GM19239 (cell line): ENCODE measurements at regions not wholly inside any gene's neighbourhood (a gene's known extent, or its start where the extent isn't known, plus 50 kb on each side); places are given as distances from the start of the nearest gene placed in this dataset.

Source experiments
- DNase-seq: peaks from one replicate; pipeline ENCODE4 v3.0.0; 2011; ENCODE audit warnings: low spot score; ENCODE audit not compliant: insufficient read length
- FAIRE-seq: peaks from 2 replicates; lab custom pipeline; 2011; peaks lifted over from hg19 to GRCh38; lab: Jason Lieb, UNC

DNA sequence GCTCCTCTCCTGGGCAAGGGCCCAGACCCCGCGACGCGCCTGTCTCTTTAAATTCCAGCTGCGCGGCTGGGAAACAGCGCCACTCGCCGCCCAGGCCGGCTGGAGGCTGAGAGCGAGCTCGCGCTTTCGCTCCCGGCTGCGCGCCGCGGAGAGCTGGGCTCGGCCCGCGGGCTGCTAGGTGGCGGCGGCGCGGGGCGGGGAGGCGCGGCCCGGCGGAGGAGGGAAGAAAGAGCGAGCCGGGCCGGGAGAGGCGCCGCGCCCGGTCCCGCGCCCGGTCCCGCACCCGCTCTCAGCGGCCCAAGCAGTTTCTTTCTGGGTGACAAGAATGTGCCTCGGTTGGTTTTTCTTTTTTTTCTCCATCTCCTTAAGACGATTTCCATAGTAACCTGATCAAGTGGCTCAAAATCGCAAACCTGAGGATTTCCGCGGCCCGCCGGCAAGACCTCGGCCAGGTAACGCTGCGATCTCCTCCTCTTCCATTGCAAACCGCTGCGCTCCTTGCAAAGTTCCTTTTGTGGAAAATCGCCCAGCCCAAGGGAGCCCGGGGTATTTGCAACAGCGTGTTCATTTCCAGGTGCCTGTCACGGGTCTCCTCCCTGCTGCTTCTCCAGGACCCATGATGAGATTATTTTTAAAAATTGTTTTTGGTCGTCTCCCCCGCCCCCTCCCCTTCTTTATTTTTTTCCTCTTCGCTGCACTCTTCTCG lies 259.5 kb upstream of the E2F7 start:
- DNase-seq = peak; percentile 60
- no peak for FAIRE-seq

DNA sequence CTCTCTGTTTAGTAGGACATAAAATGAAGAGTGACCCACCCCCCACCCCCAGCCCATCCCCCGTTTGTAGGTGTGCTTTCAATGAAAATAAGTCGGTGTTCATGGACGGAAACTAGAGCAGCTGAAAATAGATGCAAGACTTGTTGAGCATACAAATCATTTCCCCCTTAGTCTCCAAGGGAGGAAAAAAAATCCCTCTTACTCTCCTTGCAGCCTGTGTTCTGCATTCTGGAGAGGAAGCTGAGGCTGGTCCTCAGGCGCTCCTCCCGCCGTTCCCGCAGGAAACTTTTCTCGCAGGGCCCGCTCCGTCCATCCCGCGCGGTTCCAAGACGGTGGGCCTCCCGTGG lies 259.0 kb upstream of the E2F7 start:
- FAIRE-seq = no peak
- DNase-seq = no peak

DNA sequence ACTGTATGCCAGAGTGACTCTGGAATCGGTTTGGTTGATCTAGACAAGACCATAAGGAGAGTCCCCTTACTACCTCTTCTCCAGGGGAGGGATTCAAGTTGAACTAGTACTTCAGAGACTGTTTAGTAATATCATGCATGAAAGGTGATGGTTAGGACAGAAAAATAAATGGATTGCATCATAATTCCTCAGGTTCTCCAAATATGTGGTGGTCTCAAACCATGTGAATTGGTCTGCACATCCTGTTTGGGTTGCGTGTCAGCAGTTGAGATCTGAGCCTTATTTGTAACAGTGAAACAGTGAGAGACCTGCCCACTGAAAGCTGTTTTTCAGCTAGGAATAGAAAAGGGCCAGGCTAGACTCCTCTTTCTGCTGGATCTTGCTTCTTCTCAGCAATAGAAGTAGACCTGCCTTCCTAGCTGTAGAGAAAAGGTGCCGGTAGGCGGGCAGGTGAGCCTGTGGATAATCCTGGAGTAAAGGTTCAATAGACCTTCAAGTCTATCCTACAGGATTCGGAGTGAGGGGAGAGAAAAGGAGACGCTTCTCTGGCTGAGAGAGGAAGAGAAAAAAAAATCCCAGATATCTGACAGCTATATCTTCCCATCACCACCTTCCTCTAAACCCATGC lies 258.5 kb upstream of the E2F7 start:
- DNase-seq = no peak
- no peak for FAIRE-seq

DNA sequence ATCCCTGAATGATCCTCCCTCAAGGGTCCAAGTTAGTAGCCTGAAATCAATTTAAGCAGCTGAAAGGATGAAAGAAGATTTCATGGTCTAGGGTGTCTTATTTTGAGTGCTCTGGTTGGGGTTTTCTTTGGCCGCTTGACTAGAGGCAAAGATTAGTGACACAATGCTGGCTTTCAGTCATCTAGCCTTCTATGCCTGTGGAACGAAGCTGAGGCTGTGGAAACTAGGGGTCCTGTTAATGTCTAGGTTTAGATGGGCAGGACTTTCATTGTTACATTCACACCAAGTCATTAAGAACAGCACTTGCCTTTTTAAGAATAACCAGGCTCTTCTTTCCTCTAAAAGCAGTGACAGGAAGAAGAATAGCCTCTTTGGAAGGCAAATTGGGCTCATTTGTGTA lies 253.8 kb upstream of the E2F7 start:
- FAIRE-seq (no peak), DNase-seq (no peak)

DNA sequence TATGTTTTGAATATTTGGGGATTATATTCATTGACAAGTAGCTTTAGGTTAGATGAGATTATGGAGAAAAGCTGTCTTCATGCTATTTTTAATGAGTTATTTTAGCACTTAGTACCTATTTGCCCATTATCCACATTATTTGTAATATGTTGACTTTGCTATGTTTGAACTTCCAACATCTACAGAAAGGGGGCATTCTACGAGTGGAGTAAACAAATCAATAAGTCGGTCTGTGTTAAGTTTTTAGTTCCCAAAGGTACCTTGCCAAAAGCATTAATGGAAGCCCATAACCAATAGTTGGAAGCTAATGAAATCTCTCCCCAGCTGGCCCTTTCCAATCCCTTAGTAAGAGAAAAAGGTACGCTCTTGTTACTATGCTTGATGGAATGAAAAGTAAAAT lies 250.0 kb upstream of the E2F7 start:
- DNase-seq (no peak), FAIRE-seq (no peak)

DNA sequence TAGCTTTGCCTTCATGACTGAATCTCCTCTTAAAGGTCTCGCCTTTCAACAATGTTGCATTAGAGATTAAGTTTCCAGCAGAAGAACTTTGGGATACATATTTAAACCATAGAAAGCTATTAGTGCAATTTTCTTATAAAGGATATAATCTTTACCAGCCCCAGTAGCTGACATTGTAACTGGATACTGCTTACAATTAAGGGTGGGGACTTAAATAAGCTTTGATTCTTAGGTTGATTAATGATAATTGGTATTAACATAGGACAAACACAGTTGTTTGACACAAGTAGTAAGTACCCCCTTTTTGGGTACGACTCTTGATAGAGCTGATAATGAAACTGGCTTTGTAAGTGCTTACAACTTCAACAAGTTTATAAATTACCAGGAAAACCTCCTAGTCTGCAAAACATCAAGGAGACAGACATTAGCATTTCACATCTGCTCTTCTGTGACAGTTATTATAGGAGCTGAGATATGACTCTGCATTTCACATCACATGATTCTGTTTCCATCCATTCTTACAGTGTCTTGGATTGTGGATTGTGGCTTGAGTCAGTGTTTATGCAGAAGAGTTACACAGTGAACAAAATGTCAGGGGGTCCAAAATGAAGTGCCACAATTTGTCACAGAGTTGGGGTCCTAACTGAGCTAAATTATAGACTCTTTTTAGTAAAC lies 249.1 kb upstream of the E2F7 start:
- DNase-seq (no peak), FAIRE-seq (no peak)

DNA sequence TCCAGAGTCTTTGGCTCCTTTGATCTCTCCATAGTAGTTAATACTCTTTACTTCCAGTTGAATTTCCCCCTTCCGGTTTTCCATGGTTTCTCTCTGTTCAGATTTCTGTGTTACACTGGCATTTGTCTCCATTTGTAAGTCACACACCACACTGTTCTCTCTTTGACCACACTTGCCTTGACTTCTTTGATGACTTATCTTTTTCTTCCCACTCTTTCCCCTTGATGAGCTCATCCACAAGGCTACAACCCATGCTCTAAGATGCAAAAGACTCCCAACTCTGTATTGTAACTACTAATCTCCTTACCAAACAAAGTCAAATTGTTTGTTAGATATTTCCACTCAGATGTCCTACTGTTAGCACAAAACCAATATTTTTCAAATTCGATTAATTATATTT lies 242.7 kb upstream of the E2F7 start:
- FAIRE-seq = no peak
- DNase-seq = no peak

DNA sequence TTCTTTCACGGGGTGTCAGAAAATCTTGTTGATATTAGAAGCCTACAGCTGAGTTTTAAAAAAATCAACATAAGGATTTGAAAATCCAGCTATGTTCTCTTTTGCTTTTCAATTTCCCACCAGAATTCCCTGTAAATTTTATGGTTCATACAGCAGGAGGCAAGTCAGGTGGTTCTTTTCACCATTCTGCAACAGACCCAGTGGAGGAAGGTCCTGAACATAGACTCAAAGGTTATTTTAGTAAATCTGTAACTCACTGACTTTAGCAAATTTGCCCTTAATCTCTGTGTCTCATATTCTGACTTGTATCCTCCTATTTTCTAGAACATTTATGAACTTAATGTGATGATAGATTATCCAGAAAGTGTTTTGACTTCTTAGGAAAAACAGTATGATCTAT lies 235.4 kb upstream of the E2F7 start:
- no peak for DNase-seq
- no peak for FAIRE-seq

DNA sequence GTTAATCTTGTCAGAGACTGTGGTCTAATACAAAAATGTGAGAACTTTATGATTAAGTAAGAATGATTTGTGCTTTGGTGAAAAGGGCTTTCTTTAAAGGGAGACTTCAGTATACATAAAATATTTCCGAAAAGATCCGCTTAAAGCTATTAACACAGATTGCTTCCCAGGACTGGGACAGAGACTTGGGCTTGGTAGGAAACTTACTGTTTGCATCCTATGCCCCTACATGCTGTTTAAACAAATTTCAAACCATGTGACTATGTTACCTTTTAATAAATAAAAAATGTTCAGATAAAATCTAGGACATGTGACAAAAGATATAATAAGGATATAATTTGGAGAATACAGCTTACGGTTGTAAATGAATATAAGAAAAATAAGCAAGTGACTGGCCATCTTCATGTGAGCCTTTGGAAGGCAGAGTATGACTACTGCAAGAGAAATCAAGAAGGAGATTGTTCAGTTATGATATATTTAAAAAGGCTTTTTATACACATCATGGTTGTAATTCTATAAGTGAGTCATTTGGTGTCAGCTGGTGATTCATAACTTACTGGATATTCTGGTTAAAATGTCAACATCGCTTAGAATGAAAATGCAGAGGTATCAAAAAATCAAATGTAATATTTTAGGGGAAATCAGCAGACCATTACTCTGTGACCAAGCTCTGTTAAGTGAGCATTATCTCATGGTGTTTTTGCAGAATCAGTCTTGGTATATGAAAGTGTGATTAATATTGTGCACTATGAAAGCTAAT lies 234.7 kb upstream of the E2F7 start:
- FAIRE-seq (no peak), DNase-seq (no peak)

DNA sequence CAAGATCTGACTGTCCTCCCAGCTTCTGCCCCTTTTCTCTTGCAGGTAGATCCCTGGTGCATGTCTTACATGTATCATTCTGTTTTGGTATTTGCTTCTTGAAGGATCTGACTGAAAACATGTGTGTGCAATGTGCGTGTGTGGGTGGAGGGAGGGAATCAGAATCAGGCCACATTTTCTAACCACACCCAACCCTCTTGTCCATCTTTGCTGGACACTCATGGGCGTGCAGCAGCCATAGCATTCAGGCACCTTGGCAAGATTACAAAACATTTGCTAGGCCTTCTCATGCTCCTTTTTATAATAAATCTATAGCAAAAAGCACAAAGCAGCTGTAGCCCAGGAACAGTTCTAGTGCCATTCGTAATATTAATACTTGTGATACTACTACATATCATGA lies 233.6 kb upstream of the E2F7 start:
- DNase-seq (no peak), FAIRE-seq (no peak)

DNA sequence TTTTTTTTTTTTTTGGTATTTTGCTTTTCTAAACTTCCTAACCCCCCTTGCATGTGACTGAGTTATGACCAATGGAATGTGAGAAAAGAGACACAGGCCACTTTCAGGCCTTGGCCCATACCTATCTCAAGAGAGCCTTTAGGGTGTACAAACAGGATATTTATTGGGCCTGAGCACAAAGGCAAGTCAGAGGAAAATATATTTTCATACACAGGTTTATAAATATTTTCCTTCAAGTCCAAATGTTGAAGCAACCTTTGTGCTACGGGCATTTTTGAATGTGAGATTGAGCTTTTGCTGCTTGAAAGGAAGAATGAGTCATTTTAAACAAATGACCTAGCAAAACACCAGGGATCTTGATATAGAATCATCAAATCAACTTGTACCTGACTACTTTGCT lies 228.6 kb upstream of the E2F7 start:
- FAIRE-seq (no peak), DNase-seq (no peak)

DNA sequence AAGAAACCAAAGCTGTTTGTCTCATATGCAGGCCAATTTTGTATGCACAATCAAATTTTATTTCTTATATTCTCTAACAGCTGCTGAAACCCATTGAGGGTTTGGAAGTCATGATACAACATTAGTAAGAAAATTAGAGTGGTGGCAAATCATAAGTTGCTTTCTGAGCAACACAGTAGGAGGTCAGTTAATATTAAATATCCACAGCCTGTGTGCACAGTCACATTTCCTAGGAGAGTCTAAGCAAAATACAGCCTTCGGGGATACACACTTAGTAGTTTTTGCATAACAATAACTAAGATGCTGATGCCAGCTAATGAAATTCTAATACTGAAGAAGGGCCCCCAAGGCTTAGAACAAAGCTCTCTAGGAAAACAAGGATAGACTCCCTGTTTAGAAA lies 209.6 kb upstream of the E2F7 start:
- FAIRE-seq = no peak
- no peak for DNase-seq

DNA sequence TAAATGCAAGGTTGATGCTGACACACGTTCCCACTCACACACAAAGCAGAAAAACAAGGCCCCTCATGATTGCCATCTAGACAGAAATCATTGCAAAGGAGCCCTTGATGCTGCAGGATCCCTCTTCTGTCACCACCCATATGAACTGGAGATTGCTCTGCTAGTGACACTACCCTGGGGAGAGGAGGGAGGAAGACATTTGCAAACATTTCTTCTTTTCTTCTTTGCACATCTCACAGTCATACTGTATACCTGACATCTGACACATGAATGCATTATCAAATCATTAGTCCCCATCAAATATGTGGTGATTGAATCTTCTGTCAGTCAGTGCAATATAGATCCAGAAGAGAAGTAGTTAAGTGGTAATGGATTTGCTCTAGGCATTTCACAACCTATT lies 208.5 kb upstream of the E2F7 start:
- no peak for DNase-seq
- FAIRE-seq = no peak

DNA sequence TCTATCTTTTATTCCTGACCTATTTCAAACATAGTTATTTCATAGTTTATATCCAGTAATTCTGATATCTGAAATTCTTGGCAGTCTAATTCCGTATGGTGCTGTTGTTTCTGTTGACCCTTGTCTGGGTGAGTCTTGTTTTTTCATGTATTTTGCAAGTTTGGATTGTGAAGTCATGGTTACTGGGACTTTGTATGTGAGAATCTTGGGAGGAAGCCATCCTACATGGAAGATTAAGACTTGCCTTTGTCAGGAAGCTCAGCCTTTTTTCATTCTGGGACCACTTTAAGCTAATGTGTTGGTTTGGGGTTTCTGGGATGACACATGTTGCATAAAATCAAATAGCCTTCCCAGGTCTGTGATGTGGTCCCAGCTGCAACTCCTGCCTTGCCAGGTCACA lies 191.6 kb upstream of the E2F7 start:
- no peak for DNase-seq
- FAIRE-seq = no peak

DNA sequence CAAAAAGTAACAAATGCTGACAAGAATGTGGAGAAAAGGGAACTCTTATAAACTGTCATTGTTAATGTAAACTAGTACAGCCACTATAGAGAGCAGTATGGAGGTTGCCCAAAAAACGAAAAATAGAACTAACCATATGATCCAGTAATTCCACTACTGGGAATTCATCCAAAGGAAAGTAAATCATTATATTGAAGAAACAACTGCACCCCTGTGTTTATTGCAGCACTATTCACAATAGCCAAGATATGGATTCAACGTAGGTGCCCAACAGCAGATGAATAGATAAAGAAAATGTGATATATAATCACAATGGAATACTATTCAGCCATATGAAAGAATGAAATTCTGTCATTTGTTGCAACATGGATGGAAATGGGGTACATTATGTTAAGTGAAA lies 188.0 kb upstream of the E2F7 start:
- DNase-seq (no peak), FAIRE-seq (no peak)

DNA sequence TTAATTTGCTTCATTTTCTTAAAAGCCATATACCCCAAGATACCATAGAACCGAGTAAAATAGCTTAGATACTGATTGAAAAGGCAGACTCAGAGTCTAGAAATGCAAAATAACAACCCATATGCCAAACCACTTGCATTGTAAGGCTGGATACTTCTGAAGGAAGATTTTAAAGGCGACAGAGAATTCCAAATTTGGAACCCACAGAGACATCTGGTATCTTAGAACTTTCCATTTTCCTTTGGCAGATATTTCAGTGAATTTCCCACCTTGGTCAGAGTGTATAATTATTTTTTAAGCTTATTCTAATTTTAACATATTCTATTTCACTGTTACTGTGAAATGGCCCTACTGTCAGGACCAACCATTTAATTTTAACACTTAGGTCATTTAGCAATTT lies 186.4 kb upstream of the E2F7 start:
- DNase-seq (no peak), FAIRE-seq (no peak)

DNA sequence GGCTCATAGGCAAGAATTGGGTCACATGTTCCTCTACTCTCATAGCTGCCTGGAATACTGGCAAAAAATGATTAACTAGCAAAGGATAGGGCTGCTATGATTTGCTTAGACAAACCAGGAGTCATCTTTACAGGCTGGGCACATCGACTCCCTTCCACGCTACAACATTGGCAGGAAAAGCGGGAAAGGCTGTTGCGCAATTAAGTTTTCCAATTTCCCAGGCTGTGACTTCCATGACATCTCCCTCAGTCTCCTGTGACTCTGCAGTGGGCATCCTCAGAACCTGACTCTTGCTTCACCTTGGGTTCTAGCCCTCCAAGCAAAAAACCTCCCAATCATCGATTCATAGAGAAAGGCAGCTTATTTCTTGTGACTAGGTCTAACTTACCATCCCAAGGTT lies 184.5 kb upstream of the E2F7 start:
- no peak for FAIRE-seq
- no peak for DNase-seq

DNA sequence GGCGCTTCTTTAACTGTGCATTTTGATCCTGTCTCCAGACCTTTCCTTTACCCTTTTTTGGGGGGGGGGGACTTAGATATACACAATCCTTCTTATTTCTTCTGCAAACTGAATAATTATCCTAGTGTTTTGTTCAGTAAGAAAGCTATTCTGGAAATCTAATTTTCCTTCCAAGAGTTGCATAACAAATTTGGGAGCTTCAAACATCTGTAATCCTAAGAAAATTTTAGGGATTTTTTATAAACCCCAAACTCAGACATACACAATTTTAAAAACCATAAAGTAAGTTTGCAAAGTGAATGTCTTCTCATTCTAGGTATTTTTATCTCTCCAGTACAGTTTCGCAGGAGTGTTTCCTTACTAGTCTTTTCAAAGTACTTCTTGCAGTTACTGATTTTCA lies 182.7 kb upstream of the E2F7 start:
- FAIRE-seq = no peak

DNA sequence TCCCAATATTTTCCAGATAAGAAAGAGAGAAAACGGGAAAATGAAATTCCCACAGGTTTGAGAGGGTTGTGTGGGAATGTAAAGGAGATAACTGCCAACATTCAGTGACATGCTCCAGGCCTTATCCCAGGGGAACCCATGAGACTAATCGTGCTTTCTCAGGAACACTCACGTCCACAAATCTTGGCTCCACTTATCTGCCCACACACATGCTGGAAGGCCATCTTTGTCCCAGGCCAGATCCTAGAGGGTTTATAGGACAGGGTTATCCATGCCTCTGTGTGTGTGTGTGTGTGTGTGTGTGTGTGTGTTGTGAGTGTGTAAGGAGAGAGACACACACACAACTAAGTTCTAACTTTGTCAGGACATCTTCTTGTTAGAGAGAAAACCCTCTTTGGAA lies 182.2 kb upstream of the E2F7 start:
- DNase-seq (no peak), FAIRE-seq (no peak)

More for the DNA sequence above, 182.7 kb upstream of the E2F7 start:
- DNase-seq = no peak

DNA sequence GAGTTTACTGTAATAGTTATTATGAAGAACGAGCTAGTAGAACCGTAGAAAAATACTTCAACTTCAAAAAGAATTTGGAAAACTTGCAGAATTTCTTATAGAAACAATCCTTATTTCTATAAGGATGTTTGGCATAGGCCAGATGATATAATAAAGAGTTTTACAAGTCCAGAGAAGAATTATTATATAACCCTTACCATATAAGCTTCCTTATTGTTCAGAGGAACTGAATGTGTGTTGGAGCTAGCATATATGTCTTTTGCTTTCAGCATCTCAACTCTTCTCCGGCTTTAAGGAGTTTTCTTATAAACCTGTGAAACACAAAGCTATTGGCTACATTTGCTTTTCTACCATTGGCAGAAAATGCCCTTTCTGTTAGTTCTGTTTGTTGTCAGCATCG lies 178.0 kb upstream of the E2F7 start:
- DNase-seq (no peak), FAIRE-seq (no peak)

DNA sequence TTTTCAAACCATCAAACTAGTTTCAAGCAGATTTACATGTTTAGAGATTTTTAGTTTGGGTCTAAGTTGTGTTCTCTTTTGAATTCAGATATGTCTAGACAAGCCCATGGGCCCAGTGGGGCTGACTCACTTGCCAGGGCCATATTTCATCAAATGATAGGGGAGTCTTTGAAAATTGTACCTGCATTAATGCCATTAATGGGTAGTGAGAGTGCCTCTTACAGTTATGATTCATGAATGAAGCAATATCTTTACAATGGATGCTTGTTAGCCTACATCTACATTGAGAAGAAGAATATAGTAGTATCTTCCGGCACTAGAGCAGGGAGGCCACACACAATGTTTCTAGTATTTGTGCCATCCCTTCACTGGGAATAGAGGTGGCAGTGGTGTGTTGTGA lies 174.2 kb upstream of the E2F7 start:
- FAIRE-seq = no peak
- DNase-seq = no peak
